ENCODE measurements at regions not wholly inside any gene's neighbourhood (a gene's known extent, or its start where the extent isn't known, plus 50 kb on each side); places are given as distances from the start of the nearest gene placed in this dataset.

DNA sequence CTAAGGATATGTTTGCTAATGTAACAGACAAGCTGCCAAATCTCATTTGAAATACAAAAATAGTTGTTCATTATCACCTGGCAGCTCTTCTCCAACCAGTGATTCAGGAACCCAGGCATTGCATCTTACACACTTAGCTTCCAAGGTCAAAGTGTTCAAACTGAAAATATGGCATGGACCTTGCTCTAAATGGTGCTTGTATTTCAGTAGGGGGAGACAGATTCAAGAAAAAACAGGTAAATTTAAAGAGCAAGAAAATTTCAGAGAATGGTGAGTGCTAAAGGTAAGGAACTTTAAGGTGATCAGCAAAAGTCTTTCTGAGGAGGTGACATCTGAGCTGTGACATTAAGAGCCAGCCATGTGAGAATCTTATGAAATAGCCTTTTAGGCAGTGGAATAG is 82.8 kb upstream of the E2F8 start:
- Histone ChIP-seq H3K9ac (ENCODE audit: insufficient read depth in 1 of 2, low read depth in 2 of 2, low read length in 2 of 2) (no peak overlapping the region), H3K27ac (ENCODE audit: extremely low read depth, low read depth, low read length) (no peak overlapping the region), H3K27me3 (ENCODE audit: control insufficient read depth in 2 of 2, insufficient read depth in 2 of 2, low read length in 2 of 2) (peaks cover 0 to 6% of the 10 kb centered on the region in 2 experiments; a peak in 2 of 5 replicates), H3K9me3 (replicated peaks; ENCODE audit: control insufficient read depth, insufficient read depth, low read depth, low read length) (no peaks in the 10 kb centered on the region), H3K36me3 (ENCODE audit: control insufficient read depth, insufficient read depth, low read length) (no peaks in the 10 kb centered on the region), H3K79me2 (ENCODE audit: control insufficient read depth, insufficient read depth, low read length) (no peaks in the 10 kb centered on the region), H2AFZ (ENCODE audit: low read depth, low read length) (no peak overlapping the region), H3K9me1 (ENCODE audit: control insufficient read depth, insufficient read depth, low read length) (no peaks in the 10 kb centered on the region), H4K20me1 (replicated peaks; ENCODE audit: control insufficient read depth, insufficient read depth, low read length) (no peaks in the 10 kb centered on the region), H3K4me1 (replicated peaks in 1 of 2; ENCODE audit: control insufficient read depth in 2 of 2, insufficient read depth in 2 of 2, low read length in 2 of 2) (no peaks in the 10 kb centered on the region), H3K4me3 (no peak overlapping the region), H3K4me2 (ENCODE audit: insufficient read depth, low read length) (no peak overlapping the region)
- TF ChIP-seq RBM39 (optimal IDR thresholded peaks at IDR 0.05; ENCODE audit: low read depth, low read length), result no peak
- no peak for TF ChIP-seq ILF3 (IDR thresholded peaks at IDR 0.05; ENCODE audit: borderline replicate concordance)
- no peak for TF ChIP-seq NR2C1 (IDR thresholded peaks at IDR 0.05)
- no peak for TF ChIP-seq NR2C1 (tag; IDR thresholded peaks at IDR 0.05)
- no peak for TF ChIP-seq FOXJ3 (CRISPR knock-in tag; IDR thresholded peaks at IDR 0.05)
- TF ChIP-seq PML (IDR thresholded peaks at IDR 0.05; ENCODE audit: low read length), result no peak
- no peak for TF ChIP-seq ATF7 (IDR thresholded peaks at IDR 0.05)
- TF ChIP-seq, protein P1, sequence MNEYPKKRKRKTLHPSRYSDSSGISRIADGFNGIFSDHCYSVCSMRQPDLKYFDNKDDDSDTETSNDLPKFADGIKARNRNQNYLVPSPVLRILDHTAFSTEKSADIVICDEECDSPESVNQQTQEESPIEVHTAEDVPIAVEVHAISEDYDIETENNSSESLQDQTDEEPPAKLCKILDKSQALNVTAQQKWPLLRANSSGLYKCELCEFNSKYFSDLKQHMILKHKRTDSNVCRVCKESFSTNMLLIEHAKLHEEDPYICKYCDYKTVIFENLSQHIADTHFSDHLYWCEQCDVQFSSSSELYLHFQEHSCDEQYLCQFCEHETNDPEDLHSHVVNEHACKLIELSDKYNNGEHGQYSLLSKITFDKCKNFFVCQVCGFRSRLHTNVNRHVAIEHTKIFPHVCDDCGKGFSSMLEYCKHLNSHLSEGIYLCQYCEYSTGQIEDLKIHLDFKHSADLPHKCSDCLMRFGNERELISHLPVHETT (CRISPR knock-in tag; conservative IDR thresholded peaks at IDR 0.05 in 1 of 2, IDR thresholded peaks at IDR 0.05 in 1 of 2), result no peak
- peak in 1 of 2 experiments; percentile 43; a peak in 2 of 4 replicates for TF ChIP-seq RAD21 (CRISPR knock-in tag; conservative IDR thresholded peaks at IDR 0.05 in 1 of 2, IDR thresholded peaks at IDR 0.05 in 1 of 2)
- TF ChIP-seq MCM2 (IDR thresholded peaks at IDR 0.05; ENCODE audit: low read depth), result no peak
- TF ChIP-seq, protein P2, sequence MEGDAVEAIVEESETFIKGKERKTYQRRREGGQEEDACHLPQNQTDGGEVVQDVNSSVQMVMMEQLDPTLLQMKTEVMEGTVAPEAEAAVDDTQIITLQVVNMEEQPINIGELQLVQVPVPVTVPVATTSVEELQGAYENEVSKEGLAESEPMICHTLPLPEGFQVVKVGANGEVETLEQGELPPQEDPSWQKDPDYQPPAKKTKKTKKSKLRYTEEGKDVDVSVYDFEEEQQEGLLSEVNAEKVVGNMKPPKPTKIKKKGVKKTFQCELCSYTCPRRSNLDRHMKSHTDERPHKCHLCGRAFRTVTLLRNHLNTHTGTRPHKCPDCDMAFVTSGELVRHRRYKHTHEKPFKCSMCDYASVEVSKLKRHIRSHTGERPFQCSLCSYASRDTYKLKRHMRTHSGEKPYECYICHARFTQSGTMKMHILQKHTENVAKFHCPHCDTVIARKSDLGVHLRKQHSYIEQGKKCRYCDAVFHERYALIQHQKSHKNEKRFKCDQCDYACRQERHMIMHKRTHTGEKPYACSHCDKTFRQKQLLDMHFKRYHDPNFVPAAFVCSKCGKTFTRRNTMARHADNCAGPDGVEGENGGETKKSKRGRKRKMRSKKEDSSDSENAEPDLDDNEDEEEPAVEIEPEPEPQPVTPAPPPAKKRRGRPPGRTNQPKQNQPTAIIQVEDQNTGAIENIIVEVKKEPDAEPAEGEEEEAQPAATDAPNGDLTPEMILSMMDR (IDR thresholded peaks at IDR 0.05 in 2 of 3, conservative IDR thresholded peaks at IDR 0.05 in 1 of 3; ENCODE audit: insufficient read depth in 2 of 3, low read depth in 1 of 3, low read length in 3 of 3), result peak in 2 of 3 experiments; percentile 15 to 40; a peak in 2 of 6 replicates
- intact Hi-C loops (cut with micrococcal nuclease) (no loop called here), in situ Hi-C loops (cut with MboI) (loop anchor here (25.0 kb wide), 1 partner anchor 564 kb away; no protein-coding TSS in a partner anchor)
- FAIRE-seq, result no peak
- CTCF ChIA-PET (ENCODE audit: low intra/inter-chr PET ratio), result interaction anchor here (0.6 to 1.8 kb wide), 2 partner anchors 228 to 230 kb away, joined by 3 to 8 read pairs; no protein-coding TSS in a partner anchor
- BruUV-seq (replicated peaks), result no TSS peak
- POLR2A ChIA-PET, result interaction anchor here (1.1 kb wide), 1 partner anchor 9 kb away, joined by 3 read pairs; no protein-coding TSS in a partner anchor
- no peak for ATAC-seq
- DNase-seq (ENCODE audit: extremely low read depth in 1 of 4, low spot score in 3 of 4), result no peak
